ENCODE measurements at regions not wholly inside any gene's neighbourhood (a gene's known extent, or its start where the extent isn't known, plus 50 kb on each side); places are given as distances from the start of the nearest gene placed in this dataset.

DNA sequence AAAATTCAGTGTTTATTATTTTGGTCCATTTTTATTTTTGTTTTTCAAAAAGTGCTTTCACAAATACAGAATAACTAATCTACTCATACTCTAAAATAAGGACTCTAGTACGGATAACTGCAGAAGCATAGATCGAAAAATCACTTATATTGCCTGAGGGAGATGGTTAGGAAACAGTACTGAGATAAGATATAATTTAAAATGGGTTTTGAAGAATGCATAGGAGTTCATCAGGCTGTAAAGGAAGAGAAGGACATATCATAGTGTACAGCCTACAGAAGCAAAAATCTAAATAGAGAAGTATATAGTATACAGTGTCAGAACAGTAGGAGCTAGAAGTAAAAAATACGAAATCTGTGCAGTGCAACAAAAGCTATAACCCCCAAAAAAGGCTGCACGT lies 247.4 kb downstream of the SOX11 start:
- H3K4me3 ChIP-seq (ENCODE audit: low read length): no peak overlapping the region
- H3K27me3 ChIP-seq (ENCODE audit: insufficient read depth, low read length, poor library complexity): no peaks in the 10 kb centered on the region
- no peak overlapping the region for H3K23ac ChIP-seq (ENCODE audit: low read length)
- H3K36me3 ChIP-seq (ENCODE audit: control insufficient read depth, insufficient read depth, low read length): no peaks in the 10 kb centered on the region
- no peak overlapping the region for H2BK5ac ChIP-seq (ENCODE audit: low read length)
- no peak overlapping the region for H2AK5ac ChIP-seq (ENCODE audit: low read length)
- H3K9ac ChIP-seq (ENCODE audit: low read length): no peak overlapping the region
- no peaks in the 10 kb centered on the region for H3K79me1 ChIP-seq (ENCODE audit: low read length)
- peaks cover 2% of the 10 kb centered on the region for H3K4me1 ChIP-seq (ENCODE audit: control insufficient read depth, low read depth, low read length)
- no peak overlapping the region for H3K4me2 ChIP-seq (ENCODE audit: low read length)
- H2BK15ac ChIP-seq (replicated peaks; ENCODE audit: low read depth): no peak overlapping the region
- no peaks in the 10 kb centered on the region for H3K79me2 ChIP-seq (ENCODE audit: control insufficient read depth, insufficient read depth, low read length)
- no peak overlapping the region for H3K18ac ChIP-seq (ENCODE audit: low read length)
- no peak overlapping the region for H3K27ac ChIP-seq (ENCODE audit: low read depth, low read length)
- H3K4ac ChIP-seq (ENCODE audit: low read depth, low read length): no peak overlapping the region
- no peak overlapping the region for H4K8ac ChIP-seq (ENCODE audit: low read depth, low read length)
- no CpG with 5 or more reads among the region's 4 CpGs for WGBS (ENCODE audit: extremely low coverage, insufficient coverage, low lambda C conversion rate)
- no peak overlapping the region for H2BK120ac ChIP-seq (ENCODE audit: low read depth, low read length)
- H4K5ac ChIP-seq (ENCODE audit: low read length): no peak overlapping the region
- no peak overlapping the region for H3K56ac ChIP-seq (ENCODE audit: low read length)
- DNase-seq: no peak

DNA sequence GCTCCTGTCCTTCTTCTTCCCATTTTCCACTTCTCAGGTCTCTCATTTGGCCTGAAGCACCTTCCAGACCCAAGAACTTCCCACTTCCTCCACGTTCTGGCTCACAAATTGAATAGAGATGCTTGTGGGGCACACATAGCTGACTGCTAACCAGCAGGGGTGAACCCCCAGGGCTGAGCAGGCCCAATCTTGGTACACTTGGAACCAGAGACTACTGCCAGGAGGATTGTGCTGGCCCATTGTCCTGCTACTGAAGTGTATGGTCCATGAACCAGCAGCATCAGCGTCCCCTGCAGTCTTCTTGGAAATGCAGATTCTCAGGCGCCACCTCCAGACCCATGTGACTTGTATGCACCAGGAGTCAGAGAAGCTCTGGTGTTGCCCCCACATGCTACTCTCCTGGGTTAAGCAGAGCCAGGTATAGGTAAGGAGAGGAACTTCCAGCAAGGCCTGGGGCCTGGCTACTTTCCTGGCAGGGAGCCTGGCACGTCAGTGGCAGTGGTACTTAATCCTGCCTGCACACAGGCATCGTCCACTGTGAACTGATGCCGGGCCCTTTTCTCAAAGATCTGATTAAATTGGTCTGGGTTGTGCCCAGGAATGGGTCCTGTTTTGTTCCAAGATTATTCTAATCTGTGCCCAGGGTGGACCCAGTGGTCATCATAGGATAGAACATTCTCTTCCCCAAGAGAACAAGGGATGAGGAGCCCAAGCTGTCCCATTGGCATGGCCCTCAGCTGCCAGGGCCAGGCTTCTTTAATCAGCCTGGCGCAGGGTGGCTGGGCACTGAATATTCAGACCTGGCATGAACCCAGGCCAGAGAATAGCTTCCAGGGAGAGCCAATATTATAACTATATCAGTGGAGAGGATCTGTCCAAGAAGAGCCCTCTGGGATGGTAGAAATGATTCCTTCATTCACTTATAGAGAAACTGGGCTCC lies 248.7 kb downstream of the SOX11 start:
- Histone ChIP-seq H2BK5ac (ENCODE audit: low read length) (no peak overlapping the region), H2BK120ac (ENCODE audit: low read depth, low read length) (no peak overlapping the region), H3K4me3 (ENCODE audit: low read length) (no peak overlapping the region), H3K4me2 (ENCODE audit: low read length) (no peak overlapping the region), H3K4me1 (ENCODE audit: control insufficient read depth, low read depth, low read length) (peaks cover 2% of the 10 kb centered on the region), H4K5ac (ENCODE audit: low read length) (no peak overlapping the region), H2BK15ac (replicated peaks; ENCODE audit: low read depth) (no peak overlapping the region), H4K8ac (ENCODE audit: low read depth, low read length) (no peak overlapping the region), H3K4ac (ENCODE audit: low read depth, low read length) (no peak overlapping the region), H3K79me2 (ENCODE audit: control insufficient read depth, insufficient read depth, low read length) (no peaks in the 10 kb centered on the region), H3K56ac (ENCODE audit: low read length) (no peak overlapping the region), H3K18ac (ENCODE audit: low read length) (no peak overlapping the region), H3K79me1 (ENCODE audit: low read length) (no peaks in the 10 kb centered on the region), H2AK5ac (ENCODE audit: low read length) (no peak overlapping the region), H3K27ac (ENCODE audit: low read depth, low read length) (no peak overlapping the region), H3K9ac (ENCODE audit: low read length) (no peak overlapping the region), H3K23ac (ENCODE audit: low read length) (no peak overlapping the region), H3K27me3 (ENCODE audit: insufficient read depth, low read length, poor library complexity) (no peaks in the 10 kb centered on the region), H3K36me3 (ENCODE audit: control insufficient read depth, insufficient read depth, low read length) (no peaks in the 10 kb centered on the region)
- DNase-seq: no peak
- WGBS (ENCODE audit: extremely low coverage, insufficient coverage, low lambda C conversion rate): no CpG with 5 or more reads among the region's 7 CpGs

DNA sequence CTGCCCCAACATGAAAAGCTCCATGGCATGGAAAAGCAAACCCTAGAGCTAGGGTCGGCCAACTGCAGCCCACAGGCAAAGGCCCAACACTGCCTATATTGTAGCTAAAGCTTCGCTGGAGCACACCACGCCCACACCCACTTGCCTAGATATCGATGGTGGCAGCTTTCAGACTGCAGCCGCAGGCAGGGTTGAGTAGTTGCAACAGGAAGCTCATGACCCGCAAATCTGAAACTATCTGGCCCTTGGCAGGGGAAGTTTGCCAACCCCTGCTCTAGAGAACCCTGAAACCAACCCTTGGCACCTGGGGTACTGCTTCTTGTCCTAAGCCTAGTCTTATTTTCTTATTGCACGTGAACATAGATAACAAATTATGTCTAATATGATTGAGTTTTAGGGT lies 250.0 kb downstream of the SOX11 start:
- no peak overlapping the region for H3K4ac ChIP-seq (ENCODE audit: low read depth, low read length)
- whole genome bisulfite sequencing (ENCODE audit: extremely low coverage, insufficient coverage, low lambda C conversion rate): no CpG with 5 or more reads among the region's 7 CpGs
- H3K18ac ChIP-seq (ENCODE audit: low read length): no peak overlapping the region
- H3K9ac ChIP-seq (ENCODE audit: low read length): no peak overlapping the region
- no peak overlapping the region for H3K4me2 ChIP-seq (ENCODE audit: low read length)
- no peaks in the 10 kb centered on the region for H3K79me2 ChIP-seq (ENCODE audit: control insufficient read depth, insufficient read depth, low read length)
- H3K27me3 ChIP-seq (ENCODE audit: insufficient read depth, low read length, poor library complexity): no peaks in the 10 kb centered on the region
- no peak overlapping the region for H4K8ac ChIP-seq (ENCODE audit: low read depth, low read length)
- H2BK15ac ChIP-seq (replicated peaks; ENCODE audit: low read depth): no peak overlapping the region
- no peak overlapping the region for H3K56ac ChIP-seq (ENCODE audit: low read length)
- no peaks in the 10 kb centered on the region for H3K79me1 ChIP-seq (ENCODE audit: low read length)
- no peak for DNase-seq
- H3K36me3 ChIP-seq (ENCODE audit: control insufficient read depth, insufficient read depth, low read length): no peaks in the 10 kb centered on the region
- H4K5ac ChIP-seq (ENCODE audit: low read length): no peak overlapping the region
- H3K4me3 ChIP-seq (ENCODE audit: low read length): no peak overlapping the region
- no peak overlapping the region for H3K27ac ChIP-seq (ENCODE audit: low read depth, low read length)
- peaks cover 4% of the 10 kb centered on the region for H3K4me1 ChIP-seq (ENCODE audit: control insufficient read depth, low read depth, low read length)
- no peak overlapping the region for H2AK5ac ChIP-seq (ENCODE audit: low read length)
- no peak overlapping the region for H3K23ac ChIP-seq (ENCODE audit: low read length)
- no peak overlapping the region for H2BK120ac ChIP-seq (ENCODE audit: low read depth, low read length)
- H2BK5ac ChIP-seq (ENCODE audit: low read length): no peak overlapping the region

DNA sequence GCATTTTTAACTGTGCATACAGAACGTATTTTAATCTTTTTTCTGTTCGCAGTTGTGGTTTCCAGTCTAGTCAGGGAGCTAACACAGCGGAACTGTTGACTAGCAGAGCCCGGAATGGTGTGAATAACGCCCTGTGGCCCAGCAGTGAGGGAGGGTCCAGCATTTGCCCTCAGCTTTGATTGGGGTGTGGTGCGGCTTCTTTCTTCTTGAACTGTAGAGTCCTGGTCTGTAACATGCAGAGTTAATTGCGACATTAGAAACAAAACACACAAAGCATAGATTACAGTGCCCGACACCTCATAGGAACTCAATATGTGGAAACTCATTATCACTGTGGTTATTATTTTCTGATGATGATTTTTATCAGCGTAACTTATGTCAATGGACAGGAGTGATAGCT lies 253.6 kb downstream of the SOX11 start:
- Histone ChIP-seq H2BK120ac (ENCODE audit: low read depth, low read length) (no peak overlapping the region), H3K9ac (ENCODE audit: low read length) (no peak overlapping the region), H3K36me3 (ENCODE audit: control insufficient read depth, insufficient read depth, low read length) (no peaks in the 10 kb centered on the region), H3K4me1 (ENCODE audit: control insufficient read depth, low read depth, low read length) (peaks cover 1% of the 10 kb centered on the region), H3K27ac (ENCODE audit: low read depth, low read length) (no peak overlapping the region), H3K79me1 (ENCODE audit: low read length) (no peaks in the 10 kb centered on the region), H3K18ac (ENCODE audit: low read length) (no peak overlapping the region), H2AK5ac (ENCODE audit: low read length) (no peak overlapping the region), H3K23ac (ENCODE audit: low read length) (no peak overlapping the region), H4K5ac (ENCODE audit: low read length) (no peak overlapping the region), H3K4me2 (ENCODE audit: low read length) (no peak overlapping the region), H2BK5ac (ENCODE audit: low read length) (no peak overlapping the region), H3K4ac (ENCODE audit: low read depth, low read length) (no peak overlapping the region), H2BK15ac (replicated peaks; ENCODE audit: low read depth) (no peak overlapping the region), H3K79me2 (ENCODE audit: control insufficient read depth, insufficient read depth, low read length) (no peaks in the 10 kb centered on the region), H4K8ac (ENCODE audit: low read depth, low read length) (no peak overlapping the region), H3K56ac (ENCODE audit: low read length) (no peak overlapping the region), H3K4me3 (ENCODE audit: low read length) (no peak overlapping the region), H3K27me3 (ENCODE audit: insufficient read depth, low read length, poor library complexity) (no peaks in the 10 kb centered on the region)
- no CpG with 5 or more reads among the region's 9 CpGs for WGBS (ENCODE audit: extremely low coverage, insufficient coverage, low lambda C conversion rate)
- DNase-seq: no peak

DNA sequence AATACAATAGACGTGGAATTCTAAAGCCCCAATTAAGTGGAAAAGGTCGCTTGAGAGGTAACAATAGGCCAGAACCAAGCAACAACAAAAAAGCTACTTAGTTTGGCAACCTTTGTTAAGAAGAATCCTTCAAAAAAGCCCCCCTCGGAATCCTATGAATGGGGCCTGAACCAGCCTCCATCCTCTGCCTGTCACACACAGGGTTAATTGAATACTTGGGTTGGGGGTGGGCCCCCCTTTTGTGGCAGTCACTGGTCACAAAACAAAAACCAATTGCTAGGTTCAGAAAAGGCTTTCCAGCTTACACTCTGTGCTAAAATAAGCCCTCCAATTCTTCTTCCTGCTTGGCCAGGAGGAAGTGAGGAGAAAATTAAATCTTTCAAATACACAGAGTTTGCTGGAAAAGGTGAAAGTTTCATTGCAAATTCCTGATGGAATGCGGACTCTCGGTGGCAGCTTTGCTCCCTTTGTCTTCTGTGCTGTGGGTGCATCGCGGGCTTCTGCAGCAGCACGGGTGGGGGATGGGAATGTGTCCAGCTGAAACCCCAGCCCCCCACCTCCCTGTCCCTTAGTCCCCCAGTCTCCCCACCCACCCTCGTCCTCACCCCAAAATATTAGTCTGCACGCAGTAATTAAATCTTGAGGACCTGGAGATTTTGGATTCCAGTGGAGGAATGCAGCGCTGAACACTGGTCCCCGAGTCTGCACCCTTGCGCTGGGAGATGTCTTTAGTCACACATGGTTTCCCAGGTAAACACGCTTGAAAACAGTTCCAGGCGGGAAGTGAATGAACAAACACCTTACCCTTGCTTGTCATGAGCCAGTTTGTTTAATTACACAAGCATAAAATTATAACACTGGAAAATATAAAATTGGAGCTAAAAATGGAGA lies 254.3 kb downstream of the SOX11 start:
- Histone ChIP-seq H3K36me3 (ENCODE audit: control insufficient read depth, insufficient read depth, low read length) (no peaks in the 10 kb centered on the region), H2AK5ac (ENCODE audit: low read length) (no peak overlapping the region), H3K27ac (ENCODE audit: low read depth, low read length) (no peak overlapping the region), H3K4me3 (ENCODE audit: low read length) (no peak overlapping the region), H3K9ac (ENCODE audit: low read length) (no peak overlapping the region), H2BK120ac (ENCODE audit: low read depth, low read length) (no peak overlapping the region), H3K79me2 (ENCODE audit: control insufficient read depth, insufficient read depth, low read length) (no peaks in the 10 kb centered on the region), H3K27me3 (ENCODE audit: insufficient read depth, low read length, poor library complexity) (no peaks in the 10 kb centered on the region), H2BK15ac (replicated peaks; ENCODE audit: low read depth) (no peak overlapping the region), H3K23ac (ENCODE audit: low read length) (no peak overlapping the region), H3K18ac (ENCODE audit: low read length) (no peak overlapping the region), H3K4me2 (ENCODE audit: low read length) (no peak overlapping the region), H3K4me1 (ENCODE audit: control insufficient read depth, low read depth, low read length) (peaks cover 1% of the 10 kb centered on the region), H4K5ac (ENCODE audit: low read length) (no peak overlapping the region), H3K79me1 (ENCODE audit: low read length) (no peaks in the 10 kb centered on the region), H3K56ac (ENCODE audit: low read length) (peak overlapping the region; percentile 0), H2BK5ac (ENCODE audit: low read length) (no peak overlapping the region), H3K4ac (ENCODE audit: low read depth, low read length) (no peak overlapping the region), H4K8ac (ENCODE audit: low read depth, low read length) (no peak overlapping the region)
- no CpG with 5 or more reads among the region's 15 CpGs for WGBS (ENCODE audit: extremely low coverage, insufficient coverage, low lambda C conversion rate)
- DNase-seq: peak; percentile 6

Measured in mesendoderm (in vitro differentiated cells).